Lower lobe of right lung (tissue), 2 donors: ENCODE measurements at regions not wholly inside any gene's neighbourhood (a gene's known extent, or its start where the extent isn't known, plus 50 kb on each side); places are given as distances from the start of the nearest gene placed in this dataset.

Source experiments
- ATAC-seq, 2 donors: fragments of 200-7000 bp; cut with Tn5 transposase; one replicate each; pipeline ENCODE4 v1.9.1; 2020 to 2022; ENCODE audit warnings: mild to moderate bottlenecking in 2 of 2, moderate library complexity in 2 of 2
- DNase-seq: peaks from one replicate; pipeline ENCODE4 v3.0.0-alpha.2; 2020
- H3K27ac ChIP-seq: fragments of 200-600 bp; one replicate; pipeline ENCODE4 v1.8.0; 2022
- H3K27me3 ChIP-seq: fragments of 200-600 bp; one replicate; pipeline ENCODE4 v1.8.0; 2022; ENCODE audit warnings: low read depth
- H3K36me3 ChIP-seq: fragments of 200-600 bp; one replicate; pipeline ENCODE4 v1.8.0; 2022; ENCODE audit warnings: mild to moderate bottlenecking
- H3K4me1 ChIP-seq: fragments of 200-600 bp; one replicate; pipeline ENCODE4 v1.8.0; 2022
- H3K4me3 ChIP-seq: fragments of 200-600 bp; one replicate; pipeline ENCODE4 v1.8.0; 2022; ENCODE audit warnings: mild to moderate bottlenecking
- H3K9me3 ChIP-seq: fragments of 200-600 bp; one replicate; pipeline ENCODE4 v1.8.0; 2022
- CTCF ChIP-seq: fragments of 200-600 bp; IDR thresholded peaks from one replicate; pipeline ENCODE4 v1.8.0; 2022; ENCODE audit warnings: antibody characterized with exemption, mild to moderate bottlenecking
- intact Hi-C: fragments of 100-400 bp; cut with DNase I; formaldehyde crosslinking; loops from one replicate; pipeline ENCODE4 v1.11.0; 2022
- donor health status: DM: no; HTN: yes; CAD: no; lungs with severe emphysema.

- intact Hi-C loops = no loop called here
Measured at GRCh38 chr13:73934215-73934641, 200.0 kb downstream of the KLF12 start.

GRCh38 chr13:73933795-73934194, 200.4 kb downstream of the KLF12 start:
- Histone ChIP-seq H3K36me3 (no peaks in the 10 kb centered on the region), H3K27ac (no peak overlapping the region), H3K4me3 (no peak overlapping the region), H3K9me3 (no peaks in the 10 kb centered on the region), H3K4me1 (no peaks in the 10 kb centered on the region), H3K27me3 (no peaks in the 10 kb centered on the region)
- intact Hi-C loops = no loop called here
- DNase-seq (no peak), ATAC-seq (no peak)
- TF ChIP-seq CTCF = no peak

More at GRCh38 chr13:73934215-73934641, 200.0 kb downstream of the KLF12 start:
- Histone ChIP-seq H3K27ac (no peak overlapping the region), H3K4me3 (no peak overlapping the region), H3K4me1 (no peaks in the 10 kb centered on the region), H3K36me3 (no peaks in the 10 kb centered on the region), H3K9me3 (no peaks in the 10 kb centered on the region), H3K27me3 (no peaks in the 10 kb centered on the region)
- DNase-seq (no peak), ATAC-seq (no peak)
- no peak for TF ChIP-seq CTCF

GRCh38 chr13:73932091-73932490, 202.1 kb downstream of the KLF12 start:
- no peak for DNase-seq
- ATAC-seq = no peak

GRCh38 chr13:73929287-73929932, 204.8 kb downstream of the KLF12 start:
- Histone ChIP-seq H3K27ac (no peak overlapping the region), H3K36me3 (no peaks in the 10 kb centered on the region), H3K4me1 (no peaks in the 10 kb centered on the region), H3K9me3 (no peaks in the 10 kb centered on the region), H3K27me3 (no peaks in the 10 kb centered on the region), H3K4me3 (no peak overlapping the region)
- DNase-seq (no peak), ATAC-seq (no peak)
- TF ChIP-seq CTCF = no peak
- intact Hi-C loops = no loop called here

More at GRCh38 chr13:73932091-73932490, 202.1 kb downstream of the KLF12 start:
- no peak overlapping the region for H3K27ac ChIP-seq
- no peaks in the 10 kb centered on the region for H3K4me1 ChIP-seq
- no peak for TF ChIP-seq CTCF
- H3K4me3 ChIP-seq = no peak overlapping the region
- H3K36me3 ChIP-seq = no peaks in the 10 kb centered on the region
- H3K9me3 ChIP-seq = no peaks in the 10 kb centered on the region
- intact Hi-C loops = no loop called here
- no peaks in the 10 kb centered on the region for H3K27me3 ChIP-seq

GRCh38 chr13:73924607-73925006, 209.6 kb downstream of the KLF12 start:
- H3K27ac ChIP-seq = no peak overlapping the region
- intact Hi-C loops = no loop called here
- H3K27me3 ChIP-seq = no peaks in the 10 kb centered on the region
- DNase-seq = no peak
- H3K9me3 ChIP-seq = no peaks in the 10 kb centered on the region
- no peak for TF ChIP-seq CTCF
- ATAC-seq = peak; percentile 38 to 47
- H3K4me1 ChIP-seq = no peaks in the 10 kb centered on the region
- H3K36me3 ChIP-seq = no peaks in the 10 kb centered on the region
- H3K4me3 ChIP-seq = no peak overlapping the region
